SU-DHL-6 (cell line): ENCODE measurements at regions not wholly inside any gene's neighbourhood (a gene's known extent, or its start where the extent isn't known, plus 50 kb on each side); places are given as distances from the start of the nearest gene placed in this dataset.

Source experiments
- H2AFZ ChIP-seq: fragments of 200-600 bp; sonication (generic); 2 replicates; pipeline ENCODE4 v1.6.1; 2014; ENCODE audit warnings: low read depth, mild to moderate bottlenecking, moderate library complexity, mixed read lengths, antibody characterized with exemption, low read length; ENCODE audit not compliant: severe bottlenecking
- H3F3A ChIP-seq: fragments of 200-600 bp; shearing (Covaris generic); 2 replicates; pipeline ENCODE4 v1.6.0; 2016; ENCODE audit warnings: antibody characterized with exemption, mild to moderate bottlenecking; ENCODE audit not compliant: insufficient read depth
- H3K27ac ChIP-seq: fragments of 200-600 bp; sonication (generic); 2 replicates; pipeline ENCODE4 v1.5.1; 2016; ENCODE audit warnings: low read depth, mild to moderate bottlenecking, low read length, moderate library complexity, mixed read lengths
- H3K27me3 ChIP-seq: fragments of 200-600 bp; sonication (generic), shearing (Covaris generic); 2 replicates; pipeline ENCODE4 v1.6.0; 2014; ENCODE audit warnings: mild to moderate bottlenecking, low read length
- H3K36me3 ChIP-seq: fragments of 200-600 bp; sonication (generic); 2 replicates; pipeline ENCODE4 v1.6.1; 2014; ENCODE audit warnings: mild to moderate bottlenecking, low read length, mixed read lengths
- H3K4me2 ChIP-seq: fragments of 300-600, 200-600 bp; shearing (Covaris generic), sonication (generic); 2 replicates; pipeline ENCODE4 v1.6.0; 2014; ENCODE audit warnings: low read length, low read depth, mild to moderate bottlenecking; ENCODE audit not compliant: poor library complexity, severe bottlenecking
- H3K4me3 ChIP-seq: fragments of 200-600 bp; sonication (generic); 2 replicates; pipeline ENCODE4 v1.5.1; 2014; ENCODE audit warnings: antibody characterized with exemption, low read length, mild to moderate bottlenecking, mixed read lengths; ENCODE audit not compliant: insufficient read depth, poor library complexity, severe bottlenecking
- H3K79me2 ChIP-seq: fragments of 200-600 bp; sonication (generic); 2 replicates; pipeline ENCODE4 v1.6.1; 2014; ENCODE audit warnings: mild to moderate bottlenecking, low read length, moderate library complexity; ENCODE audit not compliant: insufficient read depth
- H3K9ac ChIP-seq: fragments of 200-600 bp; sonication (generic); 2 replicates; pipeline ENCODE4 v1.7.0; 2014; ENCODE audit warnings: mild to moderate bottlenecking, low read length
- H3K9me2 ChIP-seq: fragments of 200-600 bp; sonication (generic); replicated peaks from 2 replicates; pipeline ENCODE4 v1.6.1; 2014; ENCODE audit warnings: low read length; ENCODE audit not compliant: insufficient read depth
- H3K9me3 ChIP-seq: fragments of 200-600 bp; sonication (generic); 2 replicates; pipeline ENCODE4 v1.6.1; 2014; ENCODE audit warnings: low read length, mixed read lengths; ENCODE audit not compliant: insufficient read depth
- H4K20me1 ChIP-seq: fragments of 200-600 bp; sonication (generic); 2 replicates; pipeline ENCODE4 v1.6.1; 2014; ENCODE audit warnings: low read depth, mild to moderate bottlenecking, antibody characterized with exemption, low read length, moderate library complexity, mixed read lengths
- EZH2phosphoT487 ChIP-seq: fragments of 200-600 bp; sonication (generic), shearing (Covaris generic); conservative IDR thresholded peaks from 2 replicates; pipeline ENCODE4 v1.6.1; 2018; ENCODE audit warnings: mild to moderate bottlenecking, antibody characterized with exemption, low read length, moderate library complexity, mixed read lengths
- TF ChIP-seq, protein P1 (sequence below): fragments of 200-600 bp; sonication (generic); IDR thresholded peaks from one replicate; pipeline ENCODE4 v1.5.1; 2017; ENCODE audit warnings: antibody characterized with exemption, mild to moderate bottlenecking, low read length, moderate library complexity; ENCODE audit not compliant: insufficient read depth, poor library complexity, severe bottlenecking

DNA sequence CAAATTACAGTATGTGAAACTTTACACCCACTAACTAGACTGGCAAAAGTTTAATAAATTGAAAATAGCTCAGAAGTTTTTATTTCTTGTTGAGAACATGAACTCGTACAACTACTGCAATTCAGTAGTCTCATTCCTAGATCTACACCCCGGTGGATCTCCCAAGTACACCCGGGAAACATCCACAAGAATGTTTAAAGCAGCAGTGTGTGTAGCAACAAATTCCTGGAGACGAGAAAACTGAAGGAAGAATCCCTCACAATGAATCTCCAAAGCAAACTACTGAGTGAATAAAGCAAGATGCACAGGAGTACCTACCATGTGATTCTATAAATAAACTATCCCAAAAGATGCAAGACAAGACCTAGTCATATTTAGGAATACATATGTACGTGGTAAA, 954.0 kb upstream of the MAP3K7 start:
- H3K4me2 ChIP-seq = no peak overlapping the region
- TF ChIP-seq EZH2phosphoT487 = no peak
- TF ChIP-seq, protein P1, sequence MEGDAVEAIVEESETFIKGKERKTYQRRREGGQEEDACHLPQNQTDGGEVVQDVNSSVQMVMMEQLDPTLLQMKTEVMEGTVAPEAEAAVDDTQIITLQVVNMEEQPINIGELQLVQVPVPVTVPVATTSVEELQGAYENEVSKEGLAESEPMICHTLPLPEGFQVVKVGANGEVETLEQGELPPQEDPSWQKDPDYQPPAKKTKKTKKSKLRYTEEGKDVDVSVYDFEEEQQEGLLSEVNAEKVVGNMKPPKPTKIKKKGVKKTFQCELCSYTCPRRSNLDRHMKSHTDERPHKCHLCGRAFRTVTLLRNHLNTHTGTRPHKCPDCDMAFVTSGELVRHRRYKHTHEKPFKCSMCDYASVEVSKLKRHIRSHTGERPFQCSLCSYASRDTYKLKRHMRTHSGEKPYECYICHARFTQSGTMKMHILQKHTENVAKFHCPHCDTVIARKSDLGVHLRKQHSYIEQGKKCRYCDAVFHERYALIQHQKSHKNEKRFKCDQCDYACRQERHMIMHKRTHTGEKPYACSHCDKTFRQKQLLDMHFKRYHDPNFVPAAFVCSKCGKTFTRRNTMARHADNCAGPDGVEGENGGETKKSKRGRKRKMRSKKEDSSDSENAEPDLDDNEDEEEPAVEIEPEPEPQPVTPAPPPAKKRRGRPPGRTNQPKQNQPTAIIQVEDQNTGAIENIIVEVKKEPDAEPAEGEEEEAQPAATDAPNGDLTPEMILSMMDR = no peak
- H3K9ac ChIP-seq = no peak overlapping the region
- no peak overlapping the region for H2AFZ ChIP-seq
- H3F3A ChIP-seq = no peaks in the 10 kb centered on the region
- no peaks in the 10 kb centered on the region for H3K9me2 ChIP-seq
- no peaks in the 10 kb centered on the region for H3K27me3 ChIP-seq
- H3K9me3 ChIP-seq = no peaks in the 10 kb centered on the region
- H3K27ac ChIP-seq = no peak overlapping the region
- H3K36me3 ChIP-seq = no peaks in the 10 kb centered on the region
- H4K20me1 ChIP-seq = no peaks in the 10 kb centered on the region
- no peaks in the 10 kb centered on the region for H3K79me2 ChIP-seq
- no peak overlapping the region for H3K4me3 ChIP-seq

DNA sequence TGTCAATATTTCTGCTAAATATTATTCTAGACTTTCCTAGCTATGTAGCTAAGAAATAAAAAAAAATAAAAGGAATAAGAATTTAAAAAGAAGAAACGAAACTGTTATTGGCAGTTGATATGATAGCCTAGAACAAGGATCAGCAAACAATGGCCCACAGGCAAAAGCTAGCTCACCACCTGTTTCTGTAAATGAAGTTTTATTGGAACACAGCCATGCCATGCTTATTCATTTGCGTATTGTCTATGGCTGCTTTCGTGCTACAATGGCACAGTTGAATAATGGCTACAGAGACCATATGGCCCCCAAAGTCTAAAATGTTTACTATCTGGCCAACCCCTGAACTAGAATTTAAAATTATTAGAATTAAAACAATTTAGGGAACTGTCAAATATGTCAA, 952.6 kb upstream of the MAP3K7 start:
- Histone ChIP-seq H3K4me2 (no peak overlapping the region), H3K79me2 (no peaks in the 10 kb centered on the region)
- no peak for TF ChIP-seq EZH2phosphoT487
- TF ChIP-seq, protein P1 = no peak

DNA sequence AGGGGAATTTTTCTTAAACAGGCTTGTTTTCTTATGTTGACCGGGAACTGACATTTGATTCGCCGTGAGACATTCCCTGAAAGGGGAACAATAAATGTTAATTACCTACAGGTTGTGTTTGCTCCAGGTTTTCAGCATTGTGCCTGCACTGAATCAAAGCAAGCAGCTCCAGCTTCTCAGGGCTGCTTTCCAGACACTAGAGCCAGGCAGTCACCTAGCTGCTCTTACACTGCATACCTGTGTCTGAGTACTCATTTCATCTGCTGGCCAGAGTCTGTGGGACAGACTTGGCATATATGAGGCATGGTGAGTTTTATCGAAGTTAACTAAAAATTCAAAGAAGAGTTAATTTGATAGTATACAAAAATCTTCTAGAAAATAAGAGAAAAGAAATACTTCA, 951.8 kb upstream of the MAP3K7 start:
- TF ChIP-seq, protein P1 = no peak
- no peak for TF ChIP-seq EZH2phosphoT487
- H3K9me3 ChIP-seq = no peaks in the 10 kb centered on the region
- no peak overlapping the region for H3K4me3 ChIP-seq
- no peaks in the 10 kb centered on the region for H4K20me1 ChIP-seq
- no peaks in the 10 kb centered on the region for H3F3A ChIP-seq
- H3K79me2 ChIP-seq = no peaks in the 10 kb centered on the region
- no peaks in the 10 kb centered on the region for H3K27me3 ChIP-seq
- no peak overlapping the region for H3K4me2 ChIP-seq
- no peak overlapping the region for H3K9ac ChIP-seq
- no peaks in the 10 kb centered on the region for H3K9me2 ChIP-seq
- H3K36me3 ChIP-seq = no peaks in the 10 kb centered on the region
- H2AFZ ChIP-seq = no peak overlapping the region
- H3K27ac ChIP-seq = no peak overlapping the region

More for the DNA sequence above, 952.6 kb upstream of the MAP3K7 start:
- Histone ChIP-seq H3K9ac (no peak overlapping the region), H3K9me2 (no peaks in the 10 kb centered on the region), H3K36me3 (no peaks in the 10 kb centered on the region), H3K27ac (no peak overlapping the region), H3K4me3 (no peak overlapping the region), H3K27me3 (no peaks in the 10 kb centered on the region), H3K9me3 (no peaks in the 10 kb centered on the region), H4K20me1 (no peaks in the 10 kb centered on the region), H2AFZ (no peak overlapping the region), H3F3A (no peaks in the 10 kb centered on the region)
